SK-N-SH (cell line): ENCODE measurements at regions not wholly inside any gene's neighbourhood (a gene's known extent, or its start where the extent isn't known, plus 50 kb on each side); places are given as distances from the start of the nearest gene placed in this dataset.

Experiments
- CTCF ChIA-PET: fragments of 300-600, 350-600 bp; formaldehyde crosslinking; extraction: SDS; loops from one replicate; lab custom pipeline; 2021; lab: Yijun Ruan, JAX
- POLR2A ChIA-PET: fragments of 350-600 bp; sonication (Branson Sonifier 250); formaldehyde crosslinking; extraction: SDS; loops from one replicate; lab custom pipeline; 2020; ENCODE audit warnings: antibody characterized with exemption, inconsistent platforms; lab: Yijun Ruan, JAX
- DNase-seq: peaks from one replicate; pipeline ENCODE4 v3.0.0; 2012
- H2AFZ ChIP-seq: fragments of 200-600 bp; sonication (generic); 2 replicates; pipeline ENCODE4 v1.8.1; 2016; ENCODE audit warnings: antibody characterized with exemption, mild to moderate bottlenecking, low read depth
- H3F3A ChIP-seq: fragments of 200-600 bp; sonication (generic); replicated peaks from 2 replicates; pipeline ENCODE3; 2016; ENCODE audit warnings: antibody characterized with exemption, mild to moderate bottlenecking; ENCODE audit not compliant: insufficient read depth
- H3K27ac ChIP-seq, 2 experiments: fragments of 200-500 bp in 1 of 2; fragments of 200-600 bp in 1 of 2; sonication (Bioruptor generic) in 1 of 2; sonication (generic), shearing (Covaris generic) in 1 of 2; 2 replicates each; pipeline versions ENCODE4 v1.5.1 to v1.6.1; 2014 to 2016; ENCODE audit warnings: low read depth in 2 of 2, inconsistent platforms in 1 of 2, low read length in 1 of 2, mild to moderate bottlenecking in 1 of 2, mixed read lengths in 1 of 2
- H3K27me3 ChIP-seq: fragments of 200-600 bp; sonication (generic), shearing (Covaris generic); 2 replicates; pipeline ENCODE4 v1.6.1; 2016; ENCODE audit warnings: mixed run types; ENCODE audit not compliant: insufficient read depth
- H3K36me3 ChIP-seq, 2 experiments: fragments of 200-500 bp in 1 of 2; fragments of 200-600 bp in 1 of 2; sonication (Bioruptor generic) in 1 of 2; sonication (generic) in 1 of 2; replicated peaks in 1 of 2; 2 replicates each; pipeline versions ENCODE3 to v1.5.1; 2014 to 2016; ENCODE audit warnings: low read length in 1 of 2, mild to moderate bottlenecking in 1 of 2; ENCODE audit not compliant: insufficient read depth in 2 of 2, control insufficient read depth in 1 of 2
- H3K4me1 ChIP-seq, 2 experiments: fragments of 200-500 bp in 1 of 2; fragments of 200-600 bp in 1 of 2; sonication (Bioruptor generic) in 1 of 2; sonication (generic), shearing (Covaris generic) in 1 of 2; 2 replicates each; pipeline versions ENCODE4 v1.5.1 to v1.6.1; 2014 to 2016; ENCODE audit warnings: low read depth in 1 of 2, low read length in 1 of 2, mixed run types in 1 of 2; ENCODE audit not compliant: insufficient read depth in 2 of 2, control insufficient read depth in 1 of 2
- H3K4me2 ChIP-seq: fragments of 200-600 bp; sonication (generic), shearing (Covaris generic); 2 replicates; pipeline ENCODE4 v1.6.1; 2017; ENCODE audit warnings: mixed run types
- H3K4me3 ChIP-seq, 2 experiments: fragments of 200-500 bp in 1 of 2; fragments of 200-600 bp in 1 of 2; sonication (Bioruptor generic) in 1 of 2; sonication (generic), shearing (Covaris generic) in 1 of 2; 2 replicates each; pipeline versions ENCODE4 v1.5.1 to v1.8.1; 2014 to 2016; ENCODE audit warnings: low read depth in 2 of 2, inconsistent platforms in 1 of 2, low read length in 1 of 2, mild to moderate bottlenecking in 1 of 2, mixed read lengths in 1 of 2, moderate library complexity in 1 of 2
- H3K79me2 ChIP-seq: fragments of 200-600 bp; sonication (generic); 2 replicates; pipeline ENCODE4 v1.8.1; 2017; ENCODE audit warnings: mild to moderate bottlenecking; ENCODE audit not compliant: insufficient read depth
- H3K9ac ChIP-seq: fragments of 200-600 bp; sonication (generic); 2 replicates; pipeline ENCODE4 v1.6.1; 2017; ENCODE audit warnings: mixed run types
- H3K9me2 ChIP-seq: fragments of 200-600 bp; sonication (generic); 2 replicates; pipeline ENCODE4 v1.6.1; 2017; ENCODE audit warnings: mixed run types
- H3K9me3 ChIP-seq: fragments of 200-600 bp; sonication (generic); 2 replicates; pipeline ENCODE4 v1.6.1; 2017; ENCODE audit warnings: mixed run types, mild to moderate bottlenecking, moderate library complexity
- H4K20me1 ChIP-seq: fragments of 200-600 bp; sonication (generic); 2 replicates; pipeline ENCODE4 v1.6.1; 2017; ENCODE audit warnings: mild to moderate bottlenecking, mixed run types; ENCODE audit not compliant: insufficient read depth
- ELF1 ChIP-seq: IDR thresholded peaks from 2 replicates; pipeline ENCODE4 v1.4.0; 2012
- EZH2phosphoT487 ChIP-seq: fragments of 200-600 bp; sonication (generic); IDR thresholded peaks from 2 replicates; pipeline ENCODE4 v1.6.1; 2017; ENCODE audit warnings: low read depth, mixed run types, mild to moderate bottlenecking, antibody characterized with exemption, moderate library complexity, borderline replicate concordance
- FOSL2 ChIP-seq: IDR thresholded peaks from 2 replicates; pipeline ENCODE4 v1.4.0; 2012; ENCODE audit warnings: low read depth, mild to moderate bottlenecking, moderate library complexity, borderline replicate concordance
- FOXJ3 ChIP-seq: sonication (generic); formaldehyde crosslinking; IDR thresholded peaks from 2 replicates; pipeline ENCODE4 v1.5.1; 2020; ENCODE audit warnings: mild to moderate bottlenecking, missing genetic modification reagents
- FOXM1 ChIP-seq: IDR thresholded peaks from 2 replicates; pipeline ENCODE4 v1.4.0; 2012; ENCODE audit warnings: low read depth, mild to moderate bottlenecking
- GATA2 ChIP-seq: sonication (generic); formaldehyde crosslinking; IDR thresholded peaks from 2 replicates; pipeline ENCODE4 v1.5.0; 2020; ENCODE audit warnings: mild to moderate bottlenecking, missing genetic modification reagents
- IRF3 ChIP-seq: fragments of 150-350 bp; IDR thresholded peaks from 2 replicates; pipeline ENCODE4 v1.6.1; 2016; ENCODE audit warnings: mild to moderate bottlenecking, low read depth, low read length
- JUND ChIP-seq: IDR thresholded peaks from 2 replicates; pipeline ENCODE4 v1.4.0; 2012
- MAX ChIP-seq: IDR thresholded peaks from 2 replicates; pipeline ENCODE4 v1.4.0; 2012; ENCODE audit warnings: low read depth
- MEF2A ChIP-seq: IDR thresholded peaks from 2 replicates; pipeline ENCODE4 v1.4.0; 2012; ENCODE audit warnings: low read depth, borderline replicate concordance
- MXI1 ChIP-seq: IDR thresholded peaks from 2 replicates; pipeline ENCODE4 v1.6.1; 2012; ENCODE audit warnings: mild to moderate bottlenecking, low read depth, low read length, improper control_type of control experiment
- NRF1 ChIP-seq: IDR thresholded peaks from 2 replicates; pipeline ENCODE4 v1.6.1; 2012; ENCODE audit warnings: low read depth, mild to moderate bottlenecking, low read length
- PBX3 ChIP-seq: IDR thresholded peaks from 2 replicates; pipeline ENCODE4; 2012
- SMC3 ChIP-seq: IDR thresholded peaks from 2 replicates; pipeline ENCODE4 v1.6.1; 2012; ENCODE audit warnings: low read depth, low read length, improper control_type of control experiment
- TAF1 ChIP-seq: IDR thresholded peaks from 2 replicates; pipeline ENCODE4 v1.6.1; 2012; ENCODE audit warnings: low read depth, mild to moderate bottlenecking, low read length, moderate library complexity, borderline replicate concordance
- TCF12 ChIP-seq: IDR thresholded peaks from 2 replicates; pipeline ENCODE4 v1.4.0; 2012
- YY1 ChIP-seq: IDR thresholded peaks from 2 replicates; pipeline ENCODE4 v1.4.0; 2012; ENCODE audit warnings: low read depth, mild to moderate bottlenecking
- WGBS: methylation state at CpG from one replicate; pipeline ENCODE4 v1.1.6; 2017; ENCODE audit warnings: low lambda C conversion rate; 5-methylcytosine and 5-hydroxymethylcytosine counted together

GRCh38 chr15:31266712-31267111, 59.9 kb upstream of the KLF13 start:
- 72% methylated on average over 11 of the region's 13 CpGs for WGBS
- Histone ChIP-seq H4K20me1 (no peaks in the 10 kb centered on the region), H3K4me3 (no peak overlapping the region)

GRCh38 chr15:31267161-31268107, 59.2 kb upstream of the KLF13 start:
- Histone ChIP-seq H3K79me2 (no peaks in the 10 kb centered on the region), H2AFZ (no peak overlapping the region), H3K4me1 (peaks cover 0 to 41% of the 10 kb centered on the region in 2 experiments; a peak in 1 of 4 replicates), H3K4me3 (no peak overlapping the region)
- CTCF ChIA-PET: interaction anchor here (1.3 to 1.9 kb wide), 4 partner anchors 32 to 223 kb away, joined by 3 to 8 read pairs (median 4); no protein-coding TSS in a partner anchor
- WGBS: 75% methylated on average over 18 of the region's 20 CpGs
- DNase-seq: no peak
- TF ChIP-seq IRF3: no peak
- TF ChIP-seq ELF1: no peak
- no peak for TF ChIP-seq FOSL2
- TF ChIP-seq FOXM1: no peak
- no peak for TF ChIP-seq MAX
- no peak for TF ChIP-seq SMC3
- no peak for TF ChIP-seq TAF1
- TF ChIP-seq MEF2A: no peak
- no peak for TF ChIP-seq MXI1
- no peak for TF ChIP-seq JUND
- no peak for TF ChIP-seq YY1
- TF ChIP-seq, all 33 proteins: peak for 0
- Histone ChIP-seq H3K9ac (no peak overlapping the region), H3K27me3 (no peaks in the 10 kb centered on the region), H4K20me1 (no peaks in the 10 kb centered on the region), H3K4me2 (no peak overlapping the region), H3K9me2 (no peaks in the 10 kb centered on the region), H3K9me3 (no peaks in the 10 kb centered on the region), H3F3A (no peaks in the 10 kb centered on the region), H3K27ac (no peak overlapping the region), H3K36me3 (no peaks in the 10 kb centered on the region)
- POLR2A ChIA-PET: no interaction called here

More at GRCh38 chr15:31266712-31267111, 59.9 kb upstream of the KLF13 start:
- no peak for DNase-seq
- ChIA-PET CTCF (interaction anchor here (1.3 to 1.9 kb wide), 4 partner anchors 31 to 224 kb away, joined by 3 to 8 read pairs (median 4); no protein-coding TSS in a partner anchor), POLR2A (no interaction called here)
- Histone ChIP-seq H3K9ac (no peak overlapping the region), H3K79me2 (no peaks in the 10 kb centered on the region), H3K9me3 (no peaks in the 10 kb centered on the region), H2AFZ (no peak overlapping the region), H3K36me3 (no peaks in the 10 kb centered on the region), H3K4me1 (peaks cover 0 to 41% of the 10 kb centered on the region in 2 experiments; a peak in 1 of 4 replicates), H3K27me3 (no peaks in the 10 kb centered on the region), H3K4me2 (no peak overlapping the region), H3F3A (no peaks in the 10 kb centered on the region)
- TF ChIP-seq IRF3: no peak
- TF ChIP-seq TCF12: no peak
- no peak for TF ChIP-seq GATA2 (CRISPR knock-in tag)
- TF ChIP-seq PBX3: no peak
- TF ChIP-seq FOXJ3 (CRISPR knock-in tag): no peak
- no peak for TF ChIP-seq MXI1
- TF ChIP-seq EZH2phosphoT487: no peak
- no peak for TF ChIP-seq NRF1
- TF ChIP-seq, all 33 proteins: peak for 0
- H3K9me2 ChIP-seq: no peaks in the 10 kb centered on the region
- H3K27ac ChIP-seq: no peak overlapping the region
